GM23338 (cell line): ENCODE measurements at regions not wholly inside any gene's neighbourhood (a gene's known extent, or its start where the extent isn't known, plus 50 kb on each side); places are given as distances from the start of the nearest gene placed in this dataset.
A peak's percentile ranks its signal among the peaks of the same experiment; 100 is the strongest.

Source experiments
- ATAC-seq: fragments of 200-7000 bp; cut with Tn5 transposase; 3 replicates; pipeline ENCODE4 v1.9.1; 2020
- DNase-seq: peaks from one replicate; pipeline ENCODE4 v3.0.0-alpha.2; 2015; ENCODE audit warnings: low spot score
- H2AFZ ChIP-seq: fragments of 200-600 bp; sonication (generic); 2 replicates; pipeline ENCODE4 v1.8.0; 2016; ENCODE audit warnings: antibody characterized with exemption, mild to moderate bottlenecking, moderate library complexity
- H3F3A ChIP-seq: fragments of 200-600 bp; sonication (generic); replicated peaks from 2 replicates; pipeline ENCODE4 v1.8.0; 2017; ENCODE audit warnings: antibody characterized with exemption, mixed run types, low read depth
- H3K27ac ChIP-seq: fragments of 200-600 bp; sonication (generic); 2 replicates; pipeline ENCODE4 v1.6.1; 2016; ENCODE audit warnings: low read depth
- H3K27me3 ChIP-seq: fragments of 200-600 bp; sonication (generic); 2 replicates; pipeline ENCODE4 v1.8.0; 2016; ENCODE audit warnings: mild to moderate bottlenecking, mixed run types, moderate library complexity; ENCODE audit not compliant: insufficient read depth
- H3K36me3 ChIP-seq: fragments of 200-600 bp; sonication (generic); 2 replicates; pipeline ENCODE4 v1.8.0; 2016; ENCODE audit warnings: mild to moderate bottlenecking; ENCODE audit not compliant: insufficient read depth
- H3K4me1 ChIP-seq: fragments of 200-600 bp; sonication (generic); 2 replicates; pipeline ENCODE4 v1.8.0; 2016; ENCODE audit warnings: mild to moderate bottlenecking, moderate library complexity; ENCODE audit not compliant: insufficient read depth
- H3K4me2 ChIP-seq: fragments of 200-600 bp; sonication (generic); 2 replicates; pipeline ENCODE4 v1.7.1; 2017; ENCODE audit warnings: mixed run types
- H3K4me3 ChIP-seq: fragments of 200-600 bp; sonication (generic); 2 replicates; pipeline ENCODE4 v1.6.1; 2016; ENCODE audit warnings: mixed run types
- H3K79me2 ChIP-seq: fragments of 200-600 bp; sonication (generic); replicated peaks from 2 replicates; pipeline ENCODE4 v1.8.0; 2017; ENCODE audit warnings: mild to moderate bottlenecking; ENCODE audit not compliant: insufficient read depth
- H3K9me2 ChIP-seq: fragments of 200-600 bp; sonication (generic); 2 replicates; pipeline ENCODE4 v1.8.0; 2017; ENCODE audit not compliant: insufficient read depth
- H4K20me1 ChIP-seq: fragments of 200-600 bp; sonication (generic); replicated peaks from 2 replicates; pipeline ENCODE4 v1.8.0; 2017; ENCODE audit warnings: mild to moderate bottlenecking; ENCODE audit not compliant: insufficient read depth
- H3K27ac Mint-ChIP-seq: 2 replicates; pipeline ENCODE4 v1.8.0; 2020; ENCODE audit warnings: inconsistent platforms, mild to moderate bottlenecking, moderate library complexity, mixed read lengths
- H3K27me3 Mint-ChIP-seq: 3 replicates; pipeline ENCODE4 v1.8.0; 2022; ENCODE audit warnings: low read depth, mild to moderate bottlenecking, moderate library complexity, mixed read lengths, inconsistent platforms; ENCODE audit not compliant: insufficient read depth, poor library complexity
- H3K36me3 Mint-ChIP-seq: 3 replicates; pipeline ENCODE4 v1.8.0; 2021; ENCODE audit warnings: low read depth, mild to moderate bottlenecking, inconsistent platforms, moderate library complexity, mixed read lengths
- H3K4me1 Mint-ChIP-seq: 3 replicates; pipeline ENCODE4 v1.8.0; 2020; ENCODE audit warnings: mild to moderate bottlenecking, inconsistent platforms, mixed read lengths
- H3K4me3 Mint-ChIP-seq: 3 replicates; pipeline ENCODE4 v1.8.0; 2021; ENCODE audit warnings: moderate library complexity, mild to moderate bottlenecking, inconsistent platforms, mixed read lengths
- H3K9me3 Mint-ChIP-seq: 3 replicates; pipeline ENCODE4 v1.8.0; 2020; ENCODE audit warnings: moderate library complexity, mild to moderate bottlenecking, inconsistent platforms, mixed read lengths
- CTCF ChIP-seq, 2 experiments: fragments of 200-600 bp in 1 of 2; sonication (generic) in 1 of 2; conservative IDR thresholded peaks; 2 replicates each; pipeline versions ENCODE4 v1.5.1 to v1.6.1; 2016 to 2017; ENCODE audit warnings: antibody characterized with exemption in 2 of 2, low read depth in 2 of 2, mild to moderate bottlenecking in 2 of 2, moderate library complexity in 1 of 2
- ZNF114 ChIP-seq: fragments of 250-450 bp; sonication (Bioruptor Pico); IDR thresholded peaks from 2 replicates; pipeline ENCODE4 v1.5.0; 2020; ENCODE audit warnings: mild to moderate bottlenecking, moderate library complexity
- ZNF331 ChIP-seq: fragments of 250-450 bp; sonication (Bioruptor Pico); IDR thresholded peaks from 2 replicates; pipeline ENCODE4 v1.5.0; 2020; ENCODE audit warnings: low read depth, mild to moderate bottlenecking, moderate library complexity
- ZNF462 ChIP-seq: fragments of 250-450 bp; sonication (Bioruptor Pico); IDR thresholded peaks from 2 replicates; pipeline ENCODE4 v1.5.0; 2020; ENCODE audit warnings: mild to moderate bottlenecking, moderate library complexity

- TF ChIP-seq ZNF114 (CRISPR knock-in tag) (no peak), CTCF (conservative IDR thresholded peaks at IDR 0.05; ENCODE audit: low read depth in 2 of 2) (peak; percentile 80 to 92), ZNF331 (CRISPR knock-in tag) (peak; percentile 9; the same call in 1 of the 2 replicates), ZNF462 (CRISPR knock-in tag) (no peak)
- DNase-seq (peak; percentile 93), ATAC-seq (peak; percentile 99)
- peaks cover 9% of the 10 kb centered on the region for H3K27me3 Mint-ChIP-seq
- H3K27ac ChIP-seq, result no peak overlapping the region
- H3K4me2 ChIP-seq, result no peak overlapping the region
- H3F3A ChIP-seq, result no peaks in the 10 kb centered on the region
- H3K9me3 Mint-ChIP-seq, result peaks cover 25% of the 10 kb centered on the region
- no peaks in the 10 kb centered on the region for H3K36me3 ChIP-seq
- H3K9me2 ChIP-seq, result no peaks in the 10 kb centered on the region
- peaks cover 7% of the 10 kb centered on the region for H3K4me1 ChIP-seq
- no peaks in the 10 kb centered on the region for H3K79me2 ChIP-seq
- H3K27me3 ChIP-seq, result no peaks in the 10 kb centered on the region
- peaks cover 8% of the 10 kb centered on the region for H3K4me1 Mint-ChIP-seq
- no peaks in the 10 kb centered on the region for H4K20me1 ChIP-seq
- H3K4me3 ChIP-seq, result no peak overlapping the region
- H3K4me3 Mint-ChIP-seq, result no peak overlapping the region
- H2AFZ ChIP-seq, result peak overlapping the region; percentile 90
- H3K27ac Mint-ChIP-seq, result no peak overlapping the region
- peaks cover 21% of the 10 kb centered on the region; the same call in 2 of the 3 replicates for H3K36me3 Mint-ChIP-seq
Measured at GRCh38 chr1:14113841-14114567, 414.0 kb downstream of the PRDM2 start.
